ENCODE measurements at regions not wholly inside any gene's neighbourhood (a gene's known extent, or its start where the extent isn't known, plus 50 kb on each side); places are given as distances from the start of the nearest gene placed in this dataset.

- no peaks in the 10 kb centered on the region for H3K4me1 ChIP-seq (ENCODE audit: insufficient read depth, low read length)
- H3K36me3 ChIP-seq (ENCODE audit: insufficient read depth, low read depth, low read length) = no peaks in the 10 kb centered on the region
- H3K9ac ChIP-seq (ENCODE audit: low read depth, low read length) = no peak overlapping the region
- no peak overlapping the region for H3K27ac ChIP-seq (ENCODE audit: low read length)
- H3K27me3 ChIP-seq (ENCODE audit: insufficient read depth, low read length) = no peaks in the 10 kb centered on the region
- H3K4me3 ChIP-seq (ENCODE audit: low read length) = no peak overlapping the region
- H3K9me3 ChIP-seq (ENCODE audit: insufficient read depth, low read depth, low read length) = no peaks in the 10 kb centered on the region
Observed at GRCh38 chr12:91818227-91819131, 327.2 kb downstream of the BTG1 start.

DNA sequence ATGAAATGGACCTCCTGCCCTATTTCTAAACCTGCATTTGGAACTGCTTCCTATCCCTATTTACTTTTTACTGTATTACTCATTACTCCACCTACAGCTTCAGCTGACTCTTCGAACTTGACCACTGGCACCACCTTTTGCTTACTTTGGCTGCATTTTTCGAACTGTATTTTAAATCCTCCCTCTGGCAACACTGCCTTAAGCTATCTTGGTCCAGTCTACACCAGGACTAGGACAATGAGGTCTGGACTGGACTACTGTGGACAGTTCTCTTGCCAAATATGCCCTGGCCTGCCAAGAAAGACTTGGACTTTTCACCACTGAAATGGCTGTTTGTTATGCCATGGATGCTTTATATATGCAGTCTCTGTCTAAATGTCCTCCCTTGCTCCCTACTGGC lies 328.1 kb downstream of the BTG1 start:
- Histone ChIP-seq H3K27ac (ENCODE audit: low read length) (no peak overlapping the region), H3K9me3 (ENCODE audit: insufficient read depth, low read depth, low read length) (no peaks in the 10 kb centered on the region), H3K36me3 (ENCODE audit: insufficient read depth, low read depth, low read length) (no peaks in the 10 kb centered on the region), H3K27me3 (ENCODE audit: insufficient read depth, low read length) (no peaks in the 10 kb centered on the region), H3K4me3 (ENCODE audit: low read length) (no peak overlapping the region), H3K4me1 (ENCODE audit: insufficient read depth, low read length) (no peaks in the 10 kb centered on the region), H3K9ac (ENCODE audit: low read depth, low read length) (no peak overlapping the region)

DNA sequence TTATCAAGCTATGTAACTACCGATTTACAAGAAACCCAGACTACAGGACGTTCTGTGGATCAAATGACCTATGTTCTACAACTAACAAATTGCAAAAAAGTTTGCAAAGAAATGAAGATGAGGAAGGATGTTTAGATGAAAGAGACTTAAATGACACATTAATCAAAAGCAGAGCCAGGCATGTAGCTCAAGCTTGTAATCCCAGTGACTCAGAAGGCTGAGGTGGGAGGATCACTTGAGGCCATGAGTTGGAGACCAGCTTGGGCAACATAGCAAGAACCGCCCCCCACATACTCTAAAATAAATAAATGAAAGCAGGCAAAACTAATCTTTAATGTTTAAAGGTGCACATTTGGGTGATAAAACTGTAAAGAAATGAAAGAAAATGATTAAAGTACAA lies 331.9 kb downstream of the BTG1 start:
- Histone ChIP-seq H3K27ac (ENCODE audit: low read length) (no peak overlapping the region), H3K4me1 (ENCODE audit: insufficient read depth, low read length) (no peaks in the 10 kb centered on the region), H3K9me3 (ENCODE audit: insufficient read depth, low read depth, low read length) (no peaks in the 10 kb centered on the region), H3K9ac (ENCODE audit: low read depth, low read length) (no peak overlapping the region), H3K36me3 (ENCODE audit: insufficient read depth, low read depth, low read length) (no peaks in the 10 kb centered on the region), H3K27me3 (ENCODE audit: insufficient read depth, low read length) (no peaks in the 10 kb centered on the region), H3K4me3 (ENCODE audit: low read length) (no peak overlapping the region)

GRCh38 chr12:91811481-91812287 lies 334.0 kb downstream of the BTG1 start:
- H3K4me3 ChIP-seq (ENCODE audit: low read length) = no peak overlapping the region
- H3K36me3 ChIP-seq (ENCODE audit: insufficient read depth, low read depth, low read length) = no peaks in the 10 kb centered on the region
- H3K4me1 ChIP-seq (ENCODE audit: insufficient read depth, low read length) = no peaks in the 10 kb centered on the region
- H3K9me3 ChIP-seq (ENCODE audit: insufficient read depth, low read depth, low read length) = 0 out of 2 replicates have a peak, but pooled peaks cover under 1% of the 10 kb centered on the region
- H3K9ac ChIP-seq (ENCODE audit: low read depth, low read length) = no peak overlapping the region
- H3K27me3 ChIP-seq (ENCODE audit: insufficient read depth, low read length) = no peaks in the 10 kb centered on the region
- no peak overlapping the region for H3K27ac ChIP-seq (ENCODE audit: low read length)

- Histone ChIP-seq H3K27me3 (ENCODE audit: insufficient read depth, low read length) (no peaks in the 10 kb centered on the region), H3K9me3 (ENCODE audit: insufficient read depth, low read depth, low read length) (0 out of 2 replicates have a peak, but pooled peaks cover 4% of the 10 kb centered on the region), H3K36me3 (ENCODE audit: insufficient read depth, low read depth, low read length) (no peaks in the 10 kb centered on the region), H3K4me1 (ENCODE audit: insufficient read depth, low read length) (no peaks in the 10 kb centered on the region), H3K27ac (ENCODE audit: low read length) (no peak overlapping the region), H3K9ac (ENCODE audit: low read depth, low read length) (no peak overlapping the region), H3K4me3 (ENCODE audit: low read length) (no peak overlapping the region)
Observed at GRCh38 chr12:91810531-91811451, 334.9 kb downstream of the BTG1 start.

GRCh38 chr12:91810077-91810476 lies 335.6 kb downstream of the BTG1 start:
- no peak overlapping the region for H3K9ac ChIP-seq (ENCODE audit: low read depth, low read length)
- H3K27ac ChIP-seq (ENCODE audit: low read length) = no peak overlapping the region
- H3K9me3 ChIP-seq (ENCODE audit: insufficient read depth, low read depth, low read length) = 0 out of 2 replicates have a peak, but pooled peaks cover 4% of the 10 kb centered on the region
- H3K27me3 ChIP-seq (ENCODE audit: insufficient read depth, low read length) = no peaks in the 10 kb centered on the region
- no peaks in the 10 kb centered on the region for H3K36me3 ChIP-seq (ENCODE audit: insufficient read depth, low read depth, low read length)
- no peak overlapping the region for H3K4me3 ChIP-seq (ENCODE audit: low read length)
- H3K4me1 ChIP-seq (ENCODE audit: insufficient read depth, low read length) = no peaks in the 10 kb centered on the region

DNA sequence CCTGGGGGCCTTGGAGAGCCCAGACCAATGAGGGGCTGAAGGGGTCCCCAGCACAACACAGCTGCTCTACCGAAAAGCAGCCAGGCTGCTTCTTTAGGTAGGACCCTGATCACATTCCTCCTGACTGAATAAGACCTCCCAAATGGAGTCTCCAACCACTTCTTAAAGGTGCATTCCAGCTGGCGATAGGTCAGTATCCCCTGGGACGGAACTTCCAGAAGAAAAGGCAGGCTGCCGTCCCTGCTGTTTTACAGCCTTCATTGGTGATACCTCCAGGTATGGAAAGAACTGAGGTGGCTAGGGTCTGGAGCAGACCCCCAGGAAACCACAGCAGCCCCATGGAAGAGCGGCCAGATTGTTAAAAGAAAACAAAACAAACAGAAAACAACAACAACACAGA lies 340.6 kb downstream of the BTG1 start:
- Histone ChIP-seq H3K4me3 (ENCODE audit: low read length) (no peak overlapping the region), H3K9me3 (ENCODE audit: insufficient read depth, low read depth, low read length) (0 out of 2 replicates have a peak, but pooled peaks cover 4% of the 10 kb centered on the region), H3K27ac (ENCODE audit: low read length) (no peak overlapping the region), H3K9ac (ENCODE audit: low read depth, low read length) (no peak overlapping the region), H3K4me1 (ENCODE audit: insufficient read depth, low read length) (no peaks in the 10 kb centered on the region), H3K36me3 (ENCODE audit: insufficient read depth, low read depth, low read length) (no peaks in the 10 kb centered on the region), H3K27me3 (ENCODE audit: insufficient read depth, low read length) (no peaks in the 10 kb centered on the region)

GRCh38 chr12:91804533-91804932 lies 341.1 kb downstream of the BTG1 start:
- 0 out of 2 replicates have a peak, but pooled peaks cover 4% of the 10 kb centered on the region for H3K9me3 ChIP-seq (ENCODE audit: insufficient read depth, low read depth, low read length)
- H3K9ac ChIP-seq (ENCODE audit: low read depth, low read length) = no peak overlapping the region
- H3K27ac ChIP-seq (ENCODE audit: low read length) = no peak overlapping the region
- no peaks in the 10 kb centered on the region for H3K27me3 ChIP-seq (ENCODE audit: insufficient read depth, low read length)
- H3K36me3 ChIP-seq (ENCODE audit: insufficient read depth, low read depth, low read length) = no peaks in the 10 kb centered on the region
- no peaks in the 10 kb centered on the region for H3K4me1 ChIP-seq (ENCODE audit: insufficient read depth, low read length)
- H3K4me3 ChIP-seq (ENCODE audit: low read length) = no peak overlapping the region

DNA sequence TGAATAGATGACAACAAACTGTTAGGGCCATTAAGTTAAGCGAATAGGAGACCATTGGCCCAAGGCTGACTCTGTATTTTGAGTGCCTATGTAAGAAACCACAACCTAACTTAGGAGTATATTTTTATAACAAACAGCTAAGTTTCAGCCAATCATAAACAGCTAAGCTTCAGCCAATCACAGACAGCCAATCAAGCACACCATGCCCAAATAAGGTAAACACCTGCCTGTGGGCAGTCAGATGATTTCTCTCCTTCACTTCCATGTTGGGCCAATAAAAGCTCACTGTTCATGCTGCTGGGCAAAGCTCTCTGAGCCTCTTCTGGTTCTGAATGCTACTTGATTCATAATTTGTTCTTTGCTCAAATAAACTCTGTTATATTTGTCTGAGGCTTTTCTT lies 344.6 kb downstream of the BTG1 start:
- no peak overlapping the region for H3K4me3 ChIP-seq (ENCODE audit: low read length)
- H3K9ac ChIP-seq (ENCODE audit: low read depth, low read length) = no peak overlapping the region
- H3K27ac ChIP-seq (ENCODE audit: low read length) = no peak overlapping the region
- no peaks in the 10 kb centered on the region for H3K36me3 ChIP-seq (ENCODE audit: insufficient read depth, low read depth, low read length)
- no peaks in the 10 kb centered on the region for H3K27me3 ChIP-seq (ENCODE audit: insufficient read depth, low read length)
- no peaks in the 10 kb centered on the region for H3K9me3 ChIP-seq (ENCODE audit: insufficient read depth, low read depth, low read length)
- no peaks in the 10 kb centered on the region for H3K4me1 ChIP-seq (ENCODE audit: insufficient read depth, low read length)

DNA sequence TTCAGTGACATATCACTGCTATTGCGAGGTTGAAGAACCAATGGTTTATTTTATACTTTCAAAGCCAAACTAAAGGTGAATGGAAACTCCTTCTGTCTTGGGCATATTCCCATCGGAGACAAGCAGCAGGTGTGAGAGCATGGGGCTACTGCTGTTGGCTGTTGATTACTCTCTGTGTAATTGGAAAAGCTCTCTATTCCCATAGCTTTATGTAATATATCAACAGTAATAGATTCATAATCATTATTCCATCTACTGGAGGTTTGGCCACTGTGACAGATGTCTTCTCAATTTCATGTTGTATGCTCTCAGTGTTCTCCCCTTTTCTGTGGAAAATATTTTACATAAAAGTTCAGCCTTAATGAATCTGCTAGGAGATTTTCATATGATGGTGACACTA lies 352.0 kb downstream of the BTG1 start:
- Histone ChIP-seq H3K4me3 (ENCODE audit: low read length) (no peak overlapping the region), H3K27ac (ENCODE audit: low read length) (no peak overlapping the region), H3K4me1 (ENCODE audit: insufficient read depth, low read length) (no peaks in the 10 kb centered on the region), H3K9ac (ENCODE audit: low read depth, low read length) (no peak overlapping the region), H3K9me3 (ENCODE audit: insufficient read depth, low read depth, low read length) (no peaks in the 10 kb centered on the region), H3K27me3 (ENCODE audit: insufficient read depth, low read length) (no peaks in the 10 kb centered on the region), H3K36me3 (ENCODE audit: insufficient read depth, low read depth, low read length) (no peaks in the 10 kb centered on the region)

GRCh38 chr12:91792597-91792996 lies 353.0 kb downstream of the BTG1 start:
- Histone ChIP-seq H3K27ac (ENCODE audit: low read length) (no peak overlapping the region), H3K9me3 (ENCODE audit: insufficient read depth, low read depth, low read length) (no peaks in the 10 kb centered on the region), H3K9ac (ENCODE audit: low read depth, low read length) (no peak overlapping the region), H3K4me1 (ENCODE audit: insufficient read depth, low read length) (no peaks in the 10 kb centered on the region), H3K4me3 (ENCODE audit: low read length) (no peak overlapping the region), H3K36me3 (ENCODE audit: insufficient read depth, low read depth, low read length) (no peaks in the 10 kb centered on the region), H3K27me3 (ENCODE audit: insufficient read depth, low read length) (no peaks in the 10 kb centered on the region)

All from iPS-20b (cell line).